ENCODE measurements at regions not wholly inside any gene's neighbourhood (a gene's known extent, or its start where the extent isn't known, plus 50 kb on each side); places are given as distances from the start of the nearest gene placed in this dataset.

GRCh38 chr15:93250950-93251349 lies 161.9 kb upstream of the RGMA start:
- Histone ChIP-seq H3K36me3 (ENCODE audit: control insufficient read depth, insufficient read depth, low read length) (no peaks in the 10 kb centered on the region), H3K4me3 (ENCODE audit: low read depth, low read length) (no peak overlapping the region), H3K27me3 (ENCODE audit: control insufficient read depth, insufficient read depth, low read length) (no peaks in the 10 kb centered on the region)
- ChIA-PET CTCF (no interaction called here), POLR2A (no interaction called here)
- TF ChIP-seq, protein P1, sequence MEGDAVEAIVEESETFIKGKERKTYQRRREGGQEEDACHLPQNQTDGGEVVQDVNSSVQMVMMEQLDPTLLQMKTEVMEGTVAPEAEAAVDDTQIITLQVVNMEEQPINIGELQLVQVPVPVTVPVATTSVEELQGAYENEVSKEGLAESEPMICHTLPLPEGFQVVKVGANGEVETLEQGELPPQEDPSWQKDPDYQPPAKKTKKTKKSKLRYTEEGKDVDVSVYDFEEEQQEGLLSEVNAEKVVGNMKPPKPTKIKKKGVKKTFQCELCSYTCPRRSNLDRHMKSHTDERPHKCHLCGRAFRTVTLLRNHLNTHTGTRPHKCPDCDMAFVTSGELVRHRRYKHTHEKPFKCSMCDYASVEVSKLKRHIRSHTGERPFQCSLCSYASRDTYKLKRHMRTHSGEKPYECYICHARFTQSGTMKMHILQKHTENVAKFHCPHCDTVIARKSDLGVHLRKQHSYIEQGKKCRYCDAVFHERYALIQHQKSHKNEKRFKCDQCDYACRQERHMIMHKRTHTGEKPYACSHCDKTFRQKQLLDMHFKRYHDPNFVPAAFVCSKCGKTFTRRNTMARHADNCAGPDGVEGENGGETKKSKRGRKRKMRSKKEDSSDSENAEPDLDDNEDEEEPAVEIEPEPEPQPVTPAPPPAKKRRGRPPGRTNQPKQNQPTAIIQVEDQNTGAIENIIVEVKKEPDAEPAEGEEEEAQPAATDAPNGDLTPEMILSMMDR (IDR thresholded peaks at IDR 0.05; ENCODE audit: insufficient read depth, low read depth, low read length) = no peak
- no peak for DNase-seq (ENCODE audit: low read depth)

DNA sequence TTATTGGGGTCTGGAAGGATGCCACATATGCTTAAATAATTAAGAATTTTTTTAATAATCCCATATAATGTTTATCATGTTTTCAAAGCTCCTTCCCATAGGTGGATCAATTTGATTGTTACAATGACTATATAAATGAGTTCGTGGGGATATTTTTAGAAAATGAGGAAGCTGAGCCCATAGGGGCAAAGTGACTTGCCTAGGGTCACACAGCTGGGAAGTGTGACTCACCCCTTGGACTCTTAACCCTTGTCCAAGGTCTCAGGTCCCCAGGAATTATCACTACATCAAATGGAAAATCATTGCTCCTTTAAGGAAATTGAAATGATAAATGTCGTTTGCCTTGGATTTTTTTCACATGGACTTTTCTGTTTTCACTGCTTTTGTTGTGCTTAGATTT lies 161.2 kb upstream of the RGMA start:
- Histone ChIP-seq H3K4me3 (ENCODE audit: low read depth, low read length) (no peak overlapping the region), H3K36me3 (ENCODE audit: control insufficient read depth, insufficient read depth, low read length) (no peaks in the 10 kb centered on the region), H3K27me3 (ENCODE audit: control insufficient read depth, insufficient read depth, low read length) (no peaks in the 10 kb centered on the region)
- TF ChIP-seq, protein P1 (IDR thresholded peaks at IDR 0.05; ENCODE audit: insufficient read depth, low read depth, low read length) = no peak
- ChIA-PET POLR2A (no interaction called here), CTCF (interaction anchor here (0.6 kb wide), 1 partner anchor 9 kb away, joined by 3 read pairs; no protein-coding TSS in a partner anchor)
- no peak for DNase-seq (ENCODE audit: low read depth)

DNA sequence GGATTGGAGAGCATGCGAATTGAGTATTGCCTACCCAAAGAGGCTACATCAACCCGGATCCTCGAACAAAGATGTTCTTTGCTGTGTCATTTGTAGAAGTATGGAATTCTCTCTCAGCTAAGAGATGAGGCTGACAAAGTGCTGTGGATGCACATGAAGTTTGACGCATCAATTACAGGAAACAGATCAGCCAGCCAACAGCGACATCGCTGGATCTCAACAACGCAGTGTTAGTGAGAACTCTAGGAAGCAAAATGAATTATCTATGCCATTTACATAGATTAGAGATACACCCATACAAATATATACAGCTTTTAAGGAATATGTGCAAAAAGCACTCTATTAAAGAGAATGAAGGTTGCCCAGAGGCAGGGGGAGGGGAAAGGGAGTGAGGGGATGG lies 160.6 kb upstream of the RGMA start:
- H3K27me3 ChIP-seq (ENCODE audit: control insufficient read depth, insufficient read depth, low read length) = no peaks in the 10 kb centered on the region
- CTCF ChIA-PET = interaction anchor here (0.6 kb wide), 1 partner anchor 8 kb away, joined by 3 read pairs; no protein-coding TSS in a partner anchor
- no peak overlapping the region for H3K4me3 ChIP-seq (ENCODE audit: low read depth, low read length)
- POLR2A ChIA-PET = no interaction called here
- H3K36me3 ChIP-seq (ENCODE audit: control insufficient read depth, insufficient read depth, low read length) = no peaks in the 10 kb centered on the region
- TF ChIP-seq, protein P1 (IDR thresholded peaks at IDR 0.05; ENCODE audit: insufficient read depth, low read depth, low read length) = no peak
- DNase-seq (ENCODE audit: low read depth) = no peak

DNA sequence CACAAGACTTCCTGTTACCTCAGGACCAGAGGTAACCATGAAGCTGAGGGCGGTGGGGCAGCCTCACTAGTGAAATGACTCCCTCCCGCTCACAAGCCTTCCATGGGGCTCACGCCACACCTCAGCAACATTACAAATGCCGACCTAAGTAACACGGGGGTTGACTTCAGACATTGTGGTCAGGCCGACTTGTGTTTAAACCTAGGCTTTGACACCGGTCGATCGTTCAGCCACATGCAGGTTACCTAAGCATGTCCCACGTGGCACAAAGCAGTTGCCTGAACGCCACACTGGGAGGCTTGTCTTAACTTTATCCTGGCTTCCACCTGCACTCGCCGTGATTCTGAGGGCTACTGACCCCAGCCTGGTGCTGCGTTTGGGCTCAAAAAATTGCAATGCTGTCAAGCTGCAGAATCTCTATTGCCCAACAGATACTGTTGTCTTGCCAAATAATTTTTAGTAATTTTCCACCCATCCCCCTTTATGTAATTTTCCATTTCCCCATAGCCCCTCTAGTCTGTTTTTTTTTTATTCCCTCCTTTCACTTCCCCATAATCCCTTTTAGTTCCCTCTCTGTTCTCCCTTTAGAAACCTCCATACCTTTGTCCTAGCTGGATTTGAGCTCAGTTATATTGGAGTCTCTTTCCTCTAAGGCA lies 158.6 kb upstream of the RGMA start:
- DNase-seq (ENCODE audit: low read depth) = no peak
- ChIA-PET POLR2A (no interaction called here), CTCF (no interaction called here)
- TF ChIP-seq, protein P1 (IDR thresholded peaks at IDR 0.05; ENCODE audit: insufficient read depth, low read depth, low read length) = no peak
- H3K27me3 ChIP-seq (ENCODE audit: control insufficient read depth, insufficient read depth, low read length) = no peaks in the 10 kb centered on the region
- H3K36me3 ChIP-seq (ENCODE audit: control insufficient read depth, insufficient read depth, low read length) = no peaks in the 10 kb centered on the region
- H3K4me3 ChIP-seq (ENCODE audit: low read depth, low read length) = no peak overlapping the region

DNA sequence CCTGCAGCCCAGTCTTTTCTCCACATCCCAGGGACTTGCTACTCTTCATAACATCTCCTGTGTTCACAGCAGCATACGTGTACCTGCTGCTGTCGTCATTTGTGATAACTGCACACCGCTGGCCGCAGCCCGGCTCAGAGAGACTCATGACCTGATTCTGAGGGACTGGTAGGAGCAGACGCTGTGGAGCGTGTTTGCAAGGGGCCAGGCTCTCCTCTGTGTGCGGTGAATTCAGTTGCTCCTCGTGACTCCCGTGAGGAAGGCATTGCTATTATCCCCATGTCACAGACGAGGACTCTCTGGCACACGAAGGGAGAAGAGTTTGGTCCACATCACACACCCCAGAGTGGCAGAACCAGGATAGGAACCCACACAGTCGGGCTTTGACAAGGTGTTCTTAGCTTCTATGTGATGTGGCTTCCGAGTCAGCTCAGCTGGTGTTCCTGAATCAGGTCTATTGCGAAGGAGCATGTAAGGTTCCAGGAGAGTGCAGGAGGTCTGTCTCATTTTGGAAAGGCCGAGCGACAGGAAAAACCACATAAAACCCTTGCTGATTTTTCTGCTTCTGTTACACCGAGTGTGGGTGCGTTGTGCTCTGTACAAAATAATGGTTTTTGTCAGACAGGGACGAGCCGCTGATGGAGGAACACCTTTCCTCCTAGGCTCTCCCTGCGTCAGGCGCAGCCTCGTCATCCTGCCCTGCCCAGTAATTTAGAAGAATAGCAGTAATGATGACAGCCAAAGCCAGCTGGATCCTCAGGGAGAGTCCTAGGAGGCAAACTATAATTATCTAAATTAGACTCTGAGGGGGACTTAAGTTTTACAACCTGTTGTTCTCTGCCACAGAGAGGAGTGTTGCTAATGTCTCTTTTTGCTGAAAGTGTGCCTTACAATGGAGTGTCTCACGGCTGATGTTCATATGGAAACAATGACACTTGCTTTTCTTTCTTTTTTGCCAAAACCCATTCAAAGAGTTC lies 157.5 kb upstream of the RGMA start:
- ChIA-PET CTCF (no interaction called here), POLR2A (no interaction called here)
- H3K27me3 ChIP-seq (ENCODE audit: control insufficient read depth, insufficient read depth, low read length) = no peaks in the 10 kb centered on the region
- no peak for DNase-seq (ENCODE audit: low read depth)
- no peaks in the 10 kb centered on the region for H3K36me3 ChIP-seq (ENCODE audit: control insufficient read depth, insufficient read depth, low read length)
- H3K4me3 ChIP-seq (ENCODE audit: low read depth, low read length) = no peak overlapping the region
- TF ChIP-seq, protein P1 (IDR thresholded peaks at IDR 0.05; ENCODE audit: insufficient read depth, low read depth, low read length) = no peak

Measured in BJ (cell line).